ENCODE measurements at regions not wholly inside any gene's neighbourhood (a gene's known extent, or its start where the extent isn't known, plus 50 kb on each side); places are given as distances from the start of the nearest gene placed in this dataset.
"Not testable (repeated sequence)": the region's sequence is repeated elsewhere in the genome, so short reads cannot be mapped to it uniquely, and the experiment has no call there.

GRCh38 chr9:25731895-25732794, 53.9 kb upstream of the TUSC1 start:
- DNase-seq (ENCODE audit: low read depth) = not testable (repeated sequence)

Data from activated T-cell treated with anti-CD3 and anti-CD28 coated beads for 48 hours (primary cell).